CD4-positive, alpha-beta T cell (primary cell): ENCODE measurements at regions not wholly inside any gene's neighbourhood (a gene's known extent, or its start where the extent isn't known, plus 50 kb on each side); places are given as distances from the start of the nearest gene placed in this dataset.

Source experiments
- ATAC-seq: fragments of 200-7000 bp; cut with Tn5 transposase; one replicate; pipeline ENCODE4 v1.10.0; 2022; ENCODE audit warnings: mild to moderate bottlenecking; ENCODE audit not compliant: poor library complexity
- CTCF ChIA-PET: fragments of 350-600 bp; sonication (Branson Sonifier 250); formaldehyde crosslinking; loops from one replicate; lab custom pipeline; 2021; ENCODE audit warnings: antibody characterized with exemption, inconsistent platforms; lab: Charles Lee
- POLR2A ChIA-PET: fragments of 350-600 bp; sonication (Branson Sonifier 250); formaldehyde crosslinking; loops from one replicate; lab custom pipeline; 2021; ENCODE audit warnings: antibody characterized with exemption, inconsistent platforms; lab: Charles Lee
- DNase-seq, 14 experiments: peaks; one replicate each; pipeline ENCODE4 v3.0.0-alpha.2; 2013 to 2020; ENCODE audit warnings: mixed read lengths in 2 of 14
- H3K27ac ChIP-seq, 2 donors: one replicate each; pipeline versions ENCODE4 v1.5.1 to v1.7.0; 2013; ENCODE audit warnings: low read length in 2 of 2, low read depth in 1 of 2, mild to moderate bottlenecking in 1 of 2
- H3K27me3 ChIP-seq, 2 experiments: 1 replicate in 1 of 2; 2 replicates in 1 of 2; pipeline versions ENCODE4 v1.6.1 to v1.7.0; 2013; ENCODE audit warnings: low read length in 2 of 2, control low read depth in 1 of 2, mild to moderate bottlenecking in 1 of 2, moderate library complexity in 1 of 2; ENCODE audit not compliant: insufficient read depth in 2 of 2, control insufficient read depth in 1 of 2
- H3K36me3 ChIP-seq: one replicate; pipeline ENCODE4 v1.6.1; 2013; ENCODE audit warnings: low read length, control low read depth; ENCODE audit not compliant: insufficient read depth
- H3K4me1 ChIP-seq: one replicate; pipeline ENCODE4 v1.6.1; 2013; ENCODE audit warnings: low read length, control low read depth; ENCODE audit not compliant: insufficient read depth
- H3K4me3 ChIP-seq: one replicate; pipeline ENCODE4 v1.5.1; 2013; ENCODE audit warnings: mild to moderate bottlenecking, low read length, moderate library complexity
- H3K9me3 ChIP-seq, 2 experiments: 1 replicate in 1 of 2; 2 replicates in 1 of 2; pipeline versions ENCODE4 v1.6.1 to v1.7.0; 2013; ENCODE audit warnings: low read length in 2 of 2, mild to moderate bottlenecking in 2 of 2, control low read depth in 1 of 2, moderate library complexity in 1 of 2; ENCODE audit not compliant: control insufficient read depth in 1 of 2, insufficient read depth in 1 of 2
- H3K27ac Mint-ChIP-seq: one replicate; pipeline ENCODE4 v1.8.0; 2020; ENCODE audit warnings: mixed read lengths
- H3K27me3 Mint-ChIP-seq: one replicate; pipeline ENCODE4 v1.8.0; 2021; ENCODE audit warnings: mixed read lengths
- H3K36me3 Mint-ChIP-seq: one replicate; pipeline ENCODE4 v1.8.0; 2021; ENCODE audit warnings: low read depth, mixed read lengths
- H3K4me1 Mint-ChIP-seq: one replicate; pipeline ENCODE4 v1.8.0; 2021; ENCODE audit warnings: low read depth, mixed read lengths
- H3K4me3 Mint-ChIP-seq: one replicate; pipeline ENCODE4 v1.8.0; 2020; ENCODE audit warnings: mild to moderate bottlenecking, mixed read lengths
- H3K9me3 Mint-ChIP-seq: one replicate; pipeline ENCODE4 v1.8.0; 2020; ENCODE audit warnings: mixed read lengths
- CTCF ChIP-seq: fragments of 200-600 bp; IDR thresholded peaks from one replicate; pipeline ENCODE4 v1.8.0; 2022; ENCODE audit warnings: antibody characterized with exemption, mild to moderate bottlenecking
- intact Hi-C, 2 experiments: fragments of 100-400 bp; cut with DNase I in 1 of 2; cut with micrococcal nuclease in 1 of 2; formaldehyde crosslinking; loops; one replicate each; pipeline versions ENCODE4 v1.15.1 to v1.9.0; 2023 to 2025; cut with DNase I, micrococcal nuclease

GRCh38 chr4:109355835-109356234 is 53.4 kb upstream of the COL25A1 start:
- H3K9me3 ChIP-seq, result peaks cover 0 to 4% of the 10 kb centered on the region in 2 experiments
- no peak for DNase-seq
- H3K4me1 Mint-ChIP-seq, result peaks cover 43% of the 10 kb centered on the region
- intact Hi-C loops, result no loop called here
- H3K27ac ChIP-seq, result no peak overlapping the region
- peaks cover 21% of the 10 kb centered on the region for H3K4me1 ChIP-seq
- peaks cover 40% of the 10 kb centered on the region for H3K27me3 Mint-ChIP-seq
- no peak overlapping the region for H3K27ac Mint-ChIP-seq
- H3K4me3 Mint-ChIP-seq, result no peak overlapping the region
- no peak for TF ChIP-seq CTCF
- H3K9me3 Mint-ChIP-seq, result no peaks in the 10 kb centered on the region
- no peaks in the 10 kb centered on the region for H3K36me3 Mint-ChIP-seq
- no peak overlapping the region for H3K4me3 ChIP-seq
- H3K36me3 ChIP-seq, result no peaks in the 10 kb centered on the region
- ChIA-PET POLR2A (no interaction called here), CTCF (no interaction called here)
- H3K27me3 ChIP-seq, result peaks cover 17 to 19% of the 10 kb centered on the region in 2 experiments
- ATAC-seq, result no peak

- peaks cover 34% of the 10 kb centered on the region for H3K27me3 Mint-ChIP-seq
- CTCF ChIA-PET, result interaction anchor here (0.9 kb wide), 1 partner anchor 10 kb away, joined by 3 read pairs; no protein-coding TSS in a partner anchor
- H3K9me3 Mint-ChIP-seq, result no peaks in the 10 kb centered on the region
- no peaks in the 10 kb centered on the region for H3K36me3 Mint-ChIP-seq
- peaks cover 19% of the 10 kb centered on the region for H3K4me1 Mint-ChIP-seq
- no peak for DNase-seq
- Histone ChIP-seq H3K27me3 (peaks cover 16 to 18% of the 10 kb centered on the region in 2 experiments), H3K9me3 (peaks cover 0 to 4% of the 10 kb centered on the region in 2 experiments), H3K4me3 (no peak overlapping the region), H3K27ac (no peak overlapping the region), H3K4me1 (peaks cover 2% of the 10 kb centered on the region), H3K36me3 (no peaks in the 10 kb centered on the region)
- no peak for TF ChIP-seq CTCF
- intact Hi-C loops, result no loop called here
- ATAC-seq, result no peak
- H3K27ac Mint-ChIP-seq, result no peak overlapping the region
- no peak overlapping the region for H3K4me3 Mint-ChIP-seq
- POLR2A ChIA-PET, result no interaction called here
Measured at GRCh38 chr4:109352941-109353340, 50.5 kb upstream of the COL25A1 start.
